Uterus (tissue), 3 donors: ENCODE measurements at regions not wholly inside any gene's neighbourhood (a gene's known extent, or its start where the extent isn't known, plus 50 kb on each side); places are given as distances from the start of the nearest gene placed in this dataset.

Experiments
- DNase-seq, 2 donors: peaks; one replicate each; pipeline ENCODE4 v3.0.0-alpha.2; 2019 to 2020
- H3K27ac ChIP-seq, 2 donors: fragments of 200-600 bp; sonication (generic); 1 replicate in 1 of 2; 2 replicates in 1 of 2; pipeline ENCODE4 v1.5.1; 2016 to 2018
- H3K27me3 ChIP-seq, 2 donors: fragments of 200-600 bp; sonication (generic); one replicate each; pipeline ENCODE4 v1.5.1; 2018 to 2019; ENCODE audit warnings: control low read depth in 1 of 2
- H3K36me3 ChIP-seq, 2 donors: fragments of 200-600 bp; sonication (generic); one replicate each; pipeline ENCODE4 v1.5.1; 2019; ENCODE audit warnings: control low read depth in 1 of 2
- H3K4me1 ChIP-seq, 2 donors: fragments of 200-600 bp; sonication (generic); one replicate each; pipeline ENCODE4 v1.5.1; 2018 to 2019; ENCODE audit warnings: control low read depth in 1 of 2
- H3K4me3 ChIP-seq, 2 donors: fragments of 200-600 bp; sonication (generic); 1 replicate in 1 of 2; 2 replicates in 1 of 2; pipeline ENCODE4 v1.5.1; 2018 to 2019; ENCODE audit warnings: mild to moderate bottlenecking in 1 of 2
- H3K9me3 ChIP-seq, 2 donors: fragments of 200-600 bp; sonication (generic); one replicate each; pipeline ENCODE4 v1.5.1; 2019; ENCODE audit warnings: control low read depth in 1 of 2
- POLR2A ChIP-seq, 2 donors: fragments of 450-650 bp; IDR thresholded peaks; one replicate each; pipeline ENCODE4 v1.6.1; 2016; ENCODE audit warnings: antibody characterized with exemption in 2 of 2, mild to moderate bottlenecking in 1 of 2, moderate library complexity in 1 of 2
- intact Hi-C: fragments of 100-400 bp; cut with DNase I; formaldehyde crosslinking; loops from one replicate; pipeline ENCODE4 v1.15.1; 2023; ENCODE audit warnings: low total_unique reads
- TF ChIP-seq, protein P1 (sequence below), 4 experiments: fragments of 200-600 bp in 2 of 4; fragments of 450-650 bp in 2 of 4; sonication (generic) in 2 of 4; IDR thresholded peaks; one replicate each; pipeline ENCODE4 v1.5.1; 2016 to 2019; ENCODE audit warnings: antibody characterized with exemption in 4 of 4, mild to moderate bottlenecking in 2 of 4, moderate library complexity in 1 of 4
- donor health status: DM: yes; HTN: yes; CAD: no.

- Histone ChIP-seq H3K36me3 (no peaks in the 10 kb centered on the region), H3K4me3 (no peak overlapping the region), H3K27me3 (no peaks in the 10 kb centered on the region), H3K4me1 (no peaks in the 10 kb centered on the region), H3K9me3 (no peaks in the 10 kb centered on the region), H3K27ac (no peak overlapping the region)
- DNase-seq, result no peak
- intact Hi-C loops, result no loop called here
- TF ChIP-seq POLR2A (IDR thresholded peaks at IDR 0.05), result no peak
- TF ChIP-seq, protein P1, sequence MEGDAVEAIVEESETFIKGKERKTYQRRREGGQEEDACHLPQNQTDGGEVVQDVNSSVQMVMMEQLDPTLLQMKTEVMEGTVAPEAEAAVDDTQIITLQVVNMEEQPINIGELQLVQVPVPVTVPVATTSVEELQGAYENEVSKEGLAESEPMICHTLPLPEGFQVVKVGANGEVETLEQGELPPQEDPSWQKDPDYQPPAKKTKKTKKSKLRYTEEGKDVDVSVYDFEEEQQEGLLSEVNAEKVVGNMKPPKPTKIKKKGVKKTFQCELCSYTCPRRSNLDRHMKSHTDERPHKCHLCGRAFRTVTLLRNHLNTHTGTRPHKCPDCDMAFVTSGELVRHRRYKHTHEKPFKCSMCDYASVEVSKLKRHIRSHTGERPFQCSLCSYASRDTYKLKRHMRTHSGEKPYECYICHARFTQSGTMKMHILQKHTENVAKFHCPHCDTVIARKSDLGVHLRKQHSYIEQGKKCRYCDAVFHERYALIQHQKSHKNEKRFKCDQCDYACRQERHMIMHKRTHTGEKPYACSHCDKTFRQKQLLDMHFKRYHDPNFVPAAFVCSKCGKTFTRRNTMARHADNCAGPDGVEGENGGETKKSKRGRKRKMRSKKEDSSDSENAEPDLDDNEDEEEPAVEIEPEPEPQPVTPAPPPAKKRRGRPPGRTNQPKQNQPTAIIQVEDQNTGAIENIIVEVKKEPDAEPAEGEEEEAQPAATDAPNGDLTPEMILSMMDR (IDR thresholded peaks at IDR 0.05), result no peak
Observed at GRCh38 chr18:4547126-4547525, 92.0 kb upstream of the DLGAP1 start.

DNA sequence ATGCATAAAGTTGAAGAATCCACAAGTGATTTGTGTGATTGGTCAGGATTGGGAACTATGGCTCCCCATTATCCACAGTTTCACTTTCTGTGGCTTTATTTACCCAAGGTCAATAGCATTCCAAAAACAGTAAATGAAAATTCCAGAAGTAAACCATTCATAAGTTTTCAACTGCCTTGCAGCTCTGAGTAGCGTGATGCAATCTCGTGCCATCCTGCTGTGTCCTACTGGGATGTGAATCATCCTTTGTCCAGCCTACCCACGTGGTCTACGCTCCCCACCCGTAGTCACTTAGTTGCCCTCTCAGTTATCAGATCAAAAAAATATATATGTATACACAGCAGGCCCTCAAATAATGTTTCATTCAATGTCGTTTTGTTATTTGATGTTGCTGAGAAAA is 89.0 kb upstream of the DLGAP1 start:
- no peaks in the 10 kb centered on the region for H3K27me3 ChIP-seq
- intact Hi-C loops, result no loop called here
- no peak for DNase-seq
- H3K36me3 ChIP-seq, result no peaks in the 10 kb centered on the region
- no peaks in the 10 kb centered on the region for H3K4me1 ChIP-seq
- H3K4me3 ChIP-seq, result no peak overlapping the region
- no peaks in the 10 kb centered on the region for H3K9me3 ChIP-seq
- no peak overlapping the region for H3K27ac ChIP-seq
- TF ChIP-seq, protein P1 (IDR thresholded peaks at IDR 0.05), result no peak
- no peak for TF ChIP-seq POLR2A (IDR thresholded peaks at IDR 0.05)

DNA sequence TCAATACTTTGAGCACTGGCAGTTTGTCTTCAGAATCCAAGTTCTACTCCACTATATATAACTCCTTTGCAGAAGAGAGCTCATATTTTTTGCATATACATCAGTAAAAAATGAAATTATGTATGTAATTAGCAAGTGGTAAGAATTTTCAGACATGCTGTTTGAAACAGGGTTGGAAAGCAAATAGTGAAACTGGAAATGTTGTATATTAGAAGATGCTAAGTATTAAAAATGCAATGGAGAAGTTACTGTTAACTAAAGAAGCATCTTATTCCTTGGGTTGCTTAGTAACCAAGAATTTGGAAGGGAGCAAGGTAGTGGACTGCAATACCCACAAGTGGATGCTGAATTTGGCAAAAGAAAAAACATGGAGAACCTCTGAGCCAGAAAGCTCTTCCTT is 88.6 kb upstream of the DLGAP1 start:
- TF ChIP-seq, protein P1 (IDR thresholded peaks at IDR 0.05), result no peak
- no peak for TF ChIP-seq POLR2A (IDR thresholded peaks at IDR 0.05)
- Histone ChIP-seq H3K27ac (no peak overlapping the region), H3K27me3 (no peaks in the 10 kb centered on the region), H3K9me3 (no peaks in the 10 kb centered on the region), H3K4me3 (no peak overlapping the region), H3K4me1 (no peaks in the 10 kb centered on the region), H3K36me3 (no peaks in the 10 kb centered on the region)
- DNase-seq, result no peak
- intact Hi-C loops, result no loop called here

- intact Hi-C loops, result no loop called here
- H3K4me1 ChIP-seq, result no peaks in the 10 kb centered on the region
- H3K4me3 ChIP-seq, result no peak overlapping the region
- no peaks in the 10 kb centered on the region for H3K9me3 ChIP-seq
- H3K36me3 ChIP-seq, result no peaks in the 10 kb centered on the region
- TF ChIP-seq, protein P1 (IDR thresholded peaks at IDR 0.05), result no peak
- no peak for TF ChIP-seq POLR2A (IDR thresholded peaks at IDR 0.05)
- H3K27ac ChIP-seq, result no peak overlapping the region
- no peaks in the 10 kb centered on the region for H3K27me3 ChIP-seq
- no peak for DNase-seq
Observed at GRCh38 chr18:4541588-4541987, 86.5 kb upstream of the DLGAP1 start.

DNA sequence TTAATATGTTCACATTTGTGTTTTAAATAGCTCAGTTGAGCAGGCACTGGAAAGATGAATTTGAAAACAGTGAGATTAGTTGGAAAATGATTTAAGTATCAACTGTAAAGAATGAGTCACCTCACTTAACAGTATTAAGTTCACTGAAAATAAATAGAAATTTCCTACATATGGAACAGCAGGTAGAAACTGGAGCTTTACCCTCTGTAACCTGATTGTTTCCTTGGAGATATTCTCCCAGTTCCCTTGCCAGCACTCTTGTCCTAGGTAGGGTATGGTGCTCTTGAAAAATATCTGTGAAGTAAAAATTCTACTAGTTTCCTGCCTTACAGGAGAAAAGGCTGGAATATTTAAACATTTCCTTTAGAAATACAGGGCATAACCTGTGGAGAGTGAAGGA is 81.3 kb upstream of the DLGAP1 start:
- Histone ChIP-seq H3K9me3 (no peaks in the 10 kb centered on the region), H3K36me3 (no peaks in the 10 kb centered on the region), H3K27me3 (no peaks in the 10 kb centered on the region), H3K4me1 (no peaks in the 10 kb centered on the region), H3K4me3 (no peak overlapping the region), H3K27ac (no peak overlapping the region)
- intact Hi-C loops, result no loop called here
- no peak for TF ChIP-seq POLR2A (IDR thresholded peaks at IDR 0.05)
- TF ChIP-seq, protein P1 (IDR thresholded peaks at IDR 0.05), result no peak
- no peak for DNase-seq
